ENCODE measurements at regions not wholly inside any gene's neighbourhood (a gene's known extent, or its start where the extent isn't known, plus 50 kb on each side); places are given as distances from the start of the nearest gene placed in this dataset.

GRCh38 chr3:87045473-87045872 lies 54.5 kb upstream of the VGLL3 start:
- WGBS, 2 experiments (ENCODE audit: insufficient coverage in 2 of 2), result no CpG with 5 or more reads among the region's 1 CpG
- Histone ChIP-seq H3K4me1 (ENCODE audit: control insufficient read depth, insufficient read depth, low read length, poor library complexity, severe bottlenecking) (no peaks in the 10 kb centered on the region), H3K9me3 (ENCODE audit: control insufficient read depth, low read length) (no peaks in the 10 kb centered on the region), H3K36me3 (ENCODE audit: control insufficient read depth, insufficient read depth, low read length) (no peaks in the 10 kb centered on the region), H3K27ac (ENCODE audit: low read depth, low read length, severe bottlenecking) (no peak overlapping the region), H3K4me3 (ENCODE audit: extremely low read depth, insufficient read depth, low read length, poor library complexity, severe bottlenecking) (no peak overlapping the region)

- H3K4me3 ChIP-seq (ENCODE audit: extremely low read depth, insufficient read depth, low read length, poor library complexity, severe bottlenecking), result no peak overlapping the region
- WGBS, 2 experiments (ENCODE audit: insufficient coverage in 2 of 2), result 88 to 100% methylated on average over 1 of the region's 2 CpGs
- no peaks in the 10 kb centered on the region for H3K36me3 ChIP-seq (ENCODE audit: control insufficient read depth, insufficient read depth, low read length)
- no peak overlapping the region for H3K27ac ChIP-seq (ENCODE audit: low read depth, low read length, severe bottlenecking)
- no peaks in the 10 kb centered on the region for H3K4me1 ChIP-seq (ENCODE audit: control insufficient read depth, insufficient read depth, low read length, poor library complexity, severe bottlenecking)
- no peaks in the 10 kb centered on the region for H3K9me3 ChIP-seq (ENCODE audit: control insufficient read depth, low read length)
Measured at GRCh38 chr3:87044846-87045245, 53.9 kb upstream of the VGLL3 start.

GRCh38 chr3:87044409-87044808 lies 53.5 kb upstream of the VGLL3 start:
- Histone ChIP-seq H3K9me3 (ENCODE audit: control insufficient read depth, low read length) (no peaks in the 10 kb centered on the region), H3K36me3 (ENCODE audit: control insufficient read depth, insufficient read depth, low read length) (no peaks in the 10 kb centered on the region), H3K4me3 (ENCODE audit: extremely low read depth, insufficient read depth, low read length, poor library complexity, severe bottlenecking) (no peak overlapping the region), H3K4me1 (ENCODE audit: control insufficient read depth, insufficient read depth, low read length, poor library complexity, severe bottlenecking) (no peaks in the 10 kb centered on the region), H3K27ac (ENCODE audit: low read depth, low read length, severe bottlenecking) (no peak overlapping the region)
- WGBS, 2 experiments (ENCODE audit: insufficient coverage in 2 of 2), result no CpG with 5 or more reads among the region's 1 CpG

- Histone ChIP-seq H3K27ac (ENCODE audit: low read depth, low read length, severe bottlenecking) (no peak overlapping the region), H3K4me1 (ENCODE audit: control insufficient read depth, insufficient read depth, low read length, poor library complexity, severe bottlenecking) (no peaks in the 10 kb centered on the region), H3K4me3 (ENCODE audit: extremely low read depth, insufficient read depth, low read length, poor library complexity, severe bottlenecking) (no peak overlapping the region), H3K9me3 (ENCODE audit: control insufficient read depth, low read length) (no peaks in the 10 kb centered on the region), H3K36me3 (ENCODE audit: control insufficient read depth, insufficient read depth, low read length) (no peaks in the 10 kb centered on the region)
- no CpG with 5 or more reads among the region's 3 CpGs for WGBS, 2 experiments (ENCODE audit: insufficient coverage in 2 of 2)
Measured at GRCh38 chr3:87041191-87041590, 50.2 kb upstream of the VGLL3 start.

All from mesodermal cell (in vitro differentiated cells).